Lower leg skin (tissue), 3 donors: ENCODE measurements at regions not wholly inside any gene's neighbourhood (a gene's known extent, or its start where the extent isn't known, plus 50 kb on each side); places are given as distances from the start of the nearest gene placed in this dataset.

Experiments
- POLR2A ChIP-seq, 2 donors: fragments of 450-650 bp; IDR thresholded peaks; one replicate each; pipeline ENCODE4 v1.6.1; 2016 to 2017; ENCODE audit warnings: antibody characterized with exemption in 2 of 2, mild to moderate bottlenecking in 1 of 2, moderate library complexity in 1 of 2
- TF ChIP-seq, protein P1 (sequence below), 3 donors: fragments of 450-650 bp; IDR thresholded peaks; one replicate each; pipeline ENCODE4 v1.5.1; 2016; ENCODE audit warnings: antibody characterized with exemption in 3 of 3, mild to moderate bottlenecking in 3 of 3, moderate library complexity in 2 of 3

DNA sequence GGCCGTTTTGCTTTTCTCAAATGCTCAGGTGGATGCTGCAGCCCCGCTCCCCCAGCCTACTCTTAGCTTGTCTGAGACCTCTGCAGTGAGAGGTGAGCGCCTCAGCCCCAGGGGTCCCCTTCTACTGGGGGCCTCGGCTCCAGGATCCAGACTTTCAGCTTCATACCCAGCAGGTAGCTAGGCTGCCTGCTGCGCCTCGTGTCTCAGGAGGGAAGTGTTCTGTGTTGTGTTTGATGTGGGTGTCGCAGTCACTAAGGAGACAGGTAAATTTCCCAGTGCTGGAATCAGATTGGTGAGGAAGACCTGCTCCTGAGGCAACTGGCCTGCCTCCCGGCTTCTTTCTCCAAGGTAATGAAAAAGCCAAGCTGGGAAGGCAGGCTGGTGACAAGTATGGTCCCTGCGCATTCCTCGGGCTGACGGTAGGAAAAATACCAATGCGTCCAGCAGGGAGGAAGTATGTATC, 604.0 kb upstream of the SALL1 start:
- TF ChIP-seq, protein P1, sequence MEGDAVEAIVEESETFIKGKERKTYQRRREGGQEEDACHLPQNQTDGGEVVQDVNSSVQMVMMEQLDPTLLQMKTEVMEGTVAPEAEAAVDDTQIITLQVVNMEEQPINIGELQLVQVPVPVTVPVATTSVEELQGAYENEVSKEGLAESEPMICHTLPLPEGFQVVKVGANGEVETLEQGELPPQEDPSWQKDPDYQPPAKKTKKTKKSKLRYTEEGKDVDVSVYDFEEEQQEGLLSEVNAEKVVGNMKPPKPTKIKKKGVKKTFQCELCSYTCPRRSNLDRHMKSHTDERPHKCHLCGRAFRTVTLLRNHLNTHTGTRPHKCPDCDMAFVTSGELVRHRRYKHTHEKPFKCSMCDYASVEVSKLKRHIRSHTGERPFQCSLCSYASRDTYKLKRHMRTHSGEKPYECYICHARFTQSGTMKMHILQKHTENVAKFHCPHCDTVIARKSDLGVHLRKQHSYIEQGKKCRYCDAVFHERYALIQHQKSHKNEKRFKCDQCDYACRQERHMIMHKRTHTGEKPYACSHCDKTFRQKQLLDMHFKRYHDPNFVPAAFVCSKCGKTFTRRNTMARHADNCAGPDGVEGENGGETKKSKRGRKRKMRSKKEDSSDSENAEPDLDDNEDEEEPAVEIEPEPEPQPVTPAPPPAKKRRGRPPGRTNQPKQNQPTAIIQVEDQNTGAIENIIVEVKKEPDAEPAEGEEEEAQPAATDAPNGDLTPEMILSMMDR (IDR thresholded peaks at IDR 0.05) = no peak
- no peak for TF ChIP-seq POLR2A (IDR thresholded peaks at IDR 0.05)
